Stimulated activated effector memory CD8-positive, alpha-beta T cell treated with anti-CD3 and anti-CD28 coated beads, Interleukin-12 subunit alpha, Interleukin-12 subunit beta, amount 100 ng/mL, for 72 hours (primary cell): ENCODE measurements at regions not wholly inside any gene's neighbourhood (a gene's known extent, or its start where the extent isn't known, plus 50 kb on each side); places are given as distances from the start of the nearest gene placed in this dataset.

Experiments
- ATAC-seq: fragments of 150-1000 bp; cut with Tn5 transposase; 2 replicates; pipeline ENCODE4 v1.10.0; 2021
- DNase-seq, 2 donors: peaks; one replicate each; pipeline ENCODE4 v3.0.0; 2021 to 2022; ENCODE audit warnings: low spot score in 2 of 2
- H3K27ac Mint-ChIP-seq: one replicate; pipeline ENCODE4 v1.8.0; 2022; ENCODE audit warnings: mild to moderate bottlenecking, mixed read lengths
- H3K36me3 Mint-ChIP-seq: one replicate; pipeline ENCODE4 v1.8.0; 2022; ENCODE audit warnings: mild to moderate bottlenecking, mixed read lengths
- H3K4me1 Mint-ChIP-seq: one replicate; pipeline ENCODE4 v1.8.0; 2022; ENCODE audit warnings: mixed read lengths
- H3K4me3 Mint-ChIP-seq: one replicate; pipeline ENCODE4 v1.8.0; 2022; ENCODE audit warnings: mild to moderate bottlenecking, mixed read lengths
- H3K9me3 Mint-ChIP-seq: one replicate; pipeline ENCODE4 v1.8.0; 2022; ENCODE audit warnings: mixed read lengths

DNA sequence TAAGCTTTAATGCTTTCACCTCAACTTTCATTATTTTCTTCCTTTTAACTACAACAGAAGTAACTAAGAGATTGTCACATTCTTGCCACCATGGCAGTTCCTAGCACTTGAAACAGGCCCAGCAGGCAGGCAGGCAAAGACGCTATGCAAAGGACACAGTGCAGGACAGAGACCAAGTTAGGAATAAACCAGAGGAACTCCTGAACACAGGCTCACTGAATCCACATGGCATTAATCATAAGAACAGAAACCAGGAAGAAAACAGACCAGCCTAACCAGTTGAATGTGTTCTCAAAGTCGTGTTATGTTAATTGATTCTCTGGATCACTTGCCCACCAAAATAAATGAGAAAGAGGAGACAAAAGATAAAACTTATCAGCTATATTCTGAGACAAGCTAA lies 397.6 kb downstream of the TBL1XR1 start:
- Mint-ChIP-seq H3K36me3 (no peaks in the 10 kb centered on the region), H3K9me3 (peaks cover 2% of the 10 kb centered on the region), H3K4me1 (no peaks in the 10 kb centered on the region), H3K4me3 (no peak overlapping the region), H3K27ac (no peak overlapping the region)
- ATAC-seq, result no peak
- DNase-seq, result no peak

DNA sequence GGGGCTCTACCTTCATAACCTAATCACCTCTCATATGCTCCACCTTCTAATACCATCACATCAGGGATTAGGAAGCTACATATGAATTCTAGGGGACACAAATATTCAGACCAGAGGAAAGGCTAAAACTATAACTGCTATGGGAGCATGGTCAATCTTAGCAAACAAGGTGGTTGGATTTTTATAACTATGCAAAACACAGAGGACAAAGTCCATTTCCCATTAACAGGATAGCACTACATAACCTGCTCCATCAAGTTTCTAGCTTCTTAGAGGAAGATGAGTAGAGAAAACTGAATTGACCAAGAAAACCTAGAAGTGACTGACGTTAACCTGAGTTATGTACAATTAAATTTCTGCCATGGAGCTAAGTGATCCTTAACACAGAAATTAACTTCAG lies 398.6 kb downstream of the TBL1XR1 start:
- H3K4me1 Mint-ChIP-seq, result no peaks in the 10 kb centered on the region
- H3K27ac Mint-ChIP-seq, result no peak overlapping the region
- ATAC-seq (no peak), DNase-seq (no peak)
- H3K9me3 Mint-ChIP-seq, result peaks cover 2% of the 10 kb centered on the region
- no peaks in the 10 kb centered on the region for H3K36me3 Mint-ChIP-seq
- no peak overlapping the region for H3K4me3 Mint-ChIP-seq

DNA sequence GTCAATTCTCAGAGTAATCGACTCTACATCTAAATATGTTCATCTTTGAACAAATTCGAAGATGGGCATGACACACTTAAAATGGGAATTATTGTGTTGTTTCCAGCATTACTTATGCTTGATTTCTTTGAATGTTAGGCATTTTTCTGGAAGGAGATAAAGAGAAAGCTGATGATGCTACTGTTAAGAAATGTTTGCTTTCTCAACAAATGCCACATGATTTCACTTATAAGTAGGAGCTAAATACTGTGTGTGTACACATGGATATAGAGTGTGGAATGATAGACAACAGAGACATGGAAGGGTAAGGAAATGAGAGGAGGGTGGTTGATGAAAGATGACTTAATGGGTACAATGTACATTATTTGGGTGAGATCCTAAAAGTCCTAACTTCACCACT lies 400.9 kb downstream of the TBL1XR1 start:
- no peak overlapping the region for H3K27ac Mint-ChIP-seq
- H3K36me3 Mint-ChIP-seq, result no peaks in the 10 kb centered on the region
- H3K9me3 Mint-ChIP-seq, result peaks cover 2% of the 10 kb centered on the region
- H3K4me1 Mint-ChIP-seq, result no peaks in the 10 kb centered on the region
- no peak for DNase-seq
- ATAC-seq, result no peak
- no peak overlapping the region for H3K4me3 Mint-ChIP-seq

DNA sequence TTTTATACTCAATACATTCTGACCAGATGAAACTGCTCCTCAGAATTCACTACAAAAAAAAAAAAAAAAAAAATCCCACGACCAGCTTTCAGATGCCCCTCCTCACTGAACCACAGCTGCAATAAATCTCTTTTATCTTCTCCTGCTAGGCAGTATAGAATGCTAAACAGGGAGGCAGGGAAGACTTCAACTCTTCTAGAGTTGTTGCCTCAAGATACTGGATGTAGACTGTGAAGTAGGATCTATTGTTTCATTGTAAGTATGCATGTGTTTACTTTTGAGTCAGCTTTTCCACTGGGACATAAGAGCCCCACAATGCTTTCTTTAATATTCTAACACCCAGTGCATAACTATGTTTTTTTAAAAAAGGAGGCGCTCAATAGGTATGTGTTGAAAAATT lies 401.4 kb downstream of the TBL1XR1 start:
- Mint-ChIP-seq H3K4me3 (no peak overlapping the region), H3K9me3 (peaks cover 4% of the 10 kb centered on the region), H3K4me1 (no peaks in the 10 kb centered on the region), H3K36me3 (no peaks in the 10 kb centered on the region), H3K27ac (no peak overlapping the region)
- ATAC-seq (no peak), DNase-seq (no peak)

DNA sequence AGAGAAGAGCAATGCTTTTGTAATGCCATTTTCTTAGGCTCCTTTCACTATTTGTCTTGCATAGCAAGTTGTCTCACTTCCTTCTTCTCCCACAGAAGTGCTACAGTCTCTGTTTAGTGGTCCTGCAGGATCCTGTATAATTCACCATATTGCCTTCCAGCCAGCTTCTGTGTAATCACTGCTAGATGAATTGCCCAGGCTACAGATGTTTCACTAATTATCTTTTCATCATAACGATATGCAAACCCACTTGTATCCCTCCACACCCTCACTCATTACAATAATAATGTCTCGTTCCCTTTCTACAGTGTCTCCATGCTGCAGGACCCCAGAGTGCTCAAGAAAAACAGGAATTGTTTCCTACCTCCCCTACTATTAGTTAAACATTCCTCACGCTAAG lies 402.9 kb downstream of the TBL1XR1 start:
- Mint-ChIP-seq H3K36me3 (no peaks in the 10 kb centered on the region), H3K27ac (no peak overlapping the region), H3K4me1 (no peaks in the 10 kb centered on the region), H3K9me3 (peaks cover 2% of the 10 kb centered on the region), H3K4me3 (no peak overlapping the region)
- no peak for DNase-seq
- ATAC-seq, result no peak

DNA sequence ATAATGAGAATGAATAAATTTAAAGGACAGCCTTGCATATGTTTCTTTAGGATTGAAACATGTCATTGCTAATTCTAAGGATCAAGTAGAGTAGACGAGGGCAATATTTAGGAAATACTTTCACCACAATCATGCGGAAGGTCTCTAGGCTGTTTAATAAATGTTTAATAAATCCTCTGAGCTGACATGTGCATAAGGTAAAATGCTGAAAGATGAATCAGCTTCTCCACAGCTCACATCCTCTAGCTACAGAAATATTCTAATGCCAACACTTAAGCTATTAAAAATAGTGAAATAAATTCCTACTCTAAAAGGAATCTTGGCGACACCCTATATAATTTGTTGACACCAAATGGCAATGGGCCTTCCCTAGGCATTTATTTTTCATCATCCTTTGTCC lies 407.3 kb downstream of the TBL1XR1 start:
- ATAC-seq (no peak), DNase-seq (no peak)
- H3K4me1 Mint-ChIP-seq, result no peaks in the 10 kb centered on the region
- H3K9me3 Mint-ChIP-seq, result peaks cover 2% of the 10 kb centered on the region
- no peaks in the 10 kb centered on the region for H3K36me3 Mint-ChIP-seq
- no peak overlapping the region for H3K27ac Mint-ChIP-seq
- H3K4me3 Mint-ChIP-seq, result no peak overlapping the region

DNA sequence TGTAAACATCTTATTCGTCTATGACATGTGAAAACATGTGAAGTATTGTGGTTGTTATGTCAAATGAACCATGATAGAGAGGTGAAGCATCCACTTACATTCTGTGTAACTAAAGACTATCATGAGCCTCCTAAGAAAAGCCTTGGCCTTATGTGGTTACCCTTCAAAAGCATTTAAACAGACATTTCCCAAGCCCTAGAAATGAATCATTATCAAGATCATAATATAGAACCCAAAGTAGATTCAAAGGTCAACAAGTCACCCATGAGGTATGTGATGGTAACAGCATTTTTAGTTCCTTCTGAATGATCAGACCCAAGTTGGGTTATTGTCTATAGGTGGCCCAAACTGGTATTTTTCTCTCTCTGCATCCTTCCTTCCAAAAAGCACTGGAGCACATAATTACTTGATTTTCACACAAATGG lies 408.0 kb downstream of the TBL1XR1 start:
- Mint-ChIP-seq H3K4me1 (no peaks in the 10 kb centered on the region), H3K9me3 (peaks cover 2% of the 10 kb centered on the region), H3K27ac (no peak overlapping the region), H3K4me3 (no peak overlapping the region), H3K36me3 (no peaks in the 10 kb centered on the region)
- no peak for ATAC-seq
- no peak for DNase-seq

DNA sequence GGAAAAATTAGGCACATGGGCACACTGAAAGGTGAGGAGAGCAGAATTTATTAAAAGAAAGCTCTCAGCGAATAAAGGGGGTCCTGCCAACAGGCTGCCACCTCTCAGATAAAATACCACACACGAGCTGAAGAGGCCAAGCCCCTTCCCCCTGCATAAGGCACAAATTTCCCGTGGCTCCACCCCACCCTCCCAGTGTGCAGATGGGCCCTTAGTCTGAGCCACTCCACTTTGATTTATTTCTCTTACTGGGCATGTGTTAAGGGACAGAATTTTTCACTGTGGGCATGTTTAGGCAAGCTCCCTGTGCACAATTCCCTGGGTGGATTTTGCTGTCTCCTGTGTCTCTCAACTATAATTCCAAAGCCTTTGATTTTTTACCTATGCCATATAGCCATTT lies 409.8 kb downstream of the TBL1XR1 start:
- DNase-seq (no peak), ATAC-seq (no peak)
- H3K27ac Mint-ChIP-seq, result no peak overlapping the region
- H3K4me1 Mint-ChIP-seq, result no peaks in the 10 kb centered on the region
- peaks cover 2% of the 10 kb centered on the region for H3K9me3 Mint-ChIP-seq
- H3K4me3 Mint-ChIP-seq, result no peak overlapping the region
- no peaks in the 10 kb centered on the region for H3K36me3 Mint-ChIP-seq

DNA sequence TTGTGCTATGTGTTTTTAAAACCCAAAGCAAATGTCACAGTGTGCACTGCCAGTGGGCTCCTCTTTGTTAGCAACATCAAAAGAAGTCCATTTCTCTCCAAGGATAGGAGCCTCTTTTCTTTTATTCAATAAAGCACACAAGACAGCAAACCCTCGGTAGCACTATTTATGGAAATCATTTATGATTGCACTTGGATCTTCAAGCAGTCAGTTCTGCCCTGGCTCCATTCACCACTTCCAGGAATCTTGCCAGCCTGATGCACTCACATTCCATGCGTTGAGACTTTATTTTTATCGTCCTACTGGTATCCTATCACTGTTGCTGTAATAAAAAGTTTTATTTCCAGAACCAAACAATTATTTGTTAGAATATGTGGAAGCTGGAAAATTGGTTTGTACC lies 412.1 kb downstream of the TBL1XR1 start:
- Mint-ChIP-seq H3K27ac (no peak overlapping the region), H3K36me3 (no peaks in the 10 kb centered on the region), H3K4me3 (no peak overlapping the region), H3K4me1 (no peaks in the 10 kb centered on the region), H3K9me3 (no peaks in the 10 kb centered on the region)
- DNase-seq, result no peak
- ATAC-seq, result no peak

DNA sequence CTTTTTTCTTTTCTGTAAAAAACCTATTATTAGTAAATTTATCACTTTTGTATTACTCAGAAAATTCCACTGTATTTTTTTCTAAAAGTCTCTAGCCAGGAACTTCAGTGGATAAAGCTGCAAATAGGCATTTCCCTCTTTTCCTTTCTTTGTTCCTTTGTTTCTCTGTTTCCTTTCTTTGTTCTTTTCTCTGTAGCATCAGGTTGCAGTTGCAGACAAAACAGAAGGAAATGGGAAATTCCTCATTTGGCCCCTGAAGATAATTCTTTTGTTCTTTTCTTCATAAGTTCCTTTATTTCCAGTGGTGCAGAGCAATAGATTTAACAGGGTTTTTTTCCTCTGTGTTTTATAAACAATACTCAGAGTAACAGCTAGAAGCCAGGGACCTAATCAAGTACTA lies 416.5 kb downstream of the TBL1XR1 start:
- Mint-ChIP-seq H3K36me3 (no peaks in the 10 kb centered on the region), H3K27ac (no peak overlapping the region), H3K4me1 (no peaks in the 10 kb centered on the region), H3K4me3 (no peak overlapping the region), H3K9me3 (no peaks in the 10 kb centered on the region)
- ATAC-seq, result no peak
- DNase-seq, result no peak

DNA sequence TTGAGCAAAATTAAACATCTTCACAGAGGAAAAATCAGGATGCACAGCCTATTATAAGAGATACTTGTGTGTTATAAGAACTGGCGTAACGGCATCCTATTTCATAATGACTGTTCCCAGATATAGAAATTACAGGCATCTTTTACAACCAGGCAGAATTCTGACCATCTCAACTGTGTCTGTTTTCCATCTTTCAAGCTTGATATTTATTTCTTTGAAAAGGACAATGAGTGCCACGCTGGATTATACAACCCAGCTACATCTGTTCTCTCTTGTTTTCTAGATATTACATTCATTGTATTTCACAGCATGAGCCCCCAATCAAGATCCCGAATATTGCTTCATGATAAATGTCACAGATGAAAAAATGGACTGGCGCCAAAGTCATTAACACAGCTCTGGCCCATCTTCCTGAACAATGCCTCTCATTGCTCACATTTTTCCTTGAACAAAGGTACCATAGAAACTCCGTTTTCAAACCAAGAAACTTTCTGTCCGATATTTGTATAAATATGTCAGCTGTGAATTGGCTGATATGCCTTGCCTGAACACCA lies 420.6 kb downstream of the TBL1XR1 start:
- H3K4me1 Mint-ChIP-seq, result no peaks in the 10 kb centered on the region
- ATAC-seq (no peak), DNase-seq (no peak)
- H3K9me3 Mint-ChIP-seq, result peaks cover 10% of the 10 kb centered on the region
- no peak overlapping the region for H3K27ac Mint-ChIP-seq
- no peaks in the 10 kb centered on the region for H3K36me3 Mint-ChIP-seq
- no peak overlapping the region for H3K4me3 Mint-ChIP-seq

DNA sequence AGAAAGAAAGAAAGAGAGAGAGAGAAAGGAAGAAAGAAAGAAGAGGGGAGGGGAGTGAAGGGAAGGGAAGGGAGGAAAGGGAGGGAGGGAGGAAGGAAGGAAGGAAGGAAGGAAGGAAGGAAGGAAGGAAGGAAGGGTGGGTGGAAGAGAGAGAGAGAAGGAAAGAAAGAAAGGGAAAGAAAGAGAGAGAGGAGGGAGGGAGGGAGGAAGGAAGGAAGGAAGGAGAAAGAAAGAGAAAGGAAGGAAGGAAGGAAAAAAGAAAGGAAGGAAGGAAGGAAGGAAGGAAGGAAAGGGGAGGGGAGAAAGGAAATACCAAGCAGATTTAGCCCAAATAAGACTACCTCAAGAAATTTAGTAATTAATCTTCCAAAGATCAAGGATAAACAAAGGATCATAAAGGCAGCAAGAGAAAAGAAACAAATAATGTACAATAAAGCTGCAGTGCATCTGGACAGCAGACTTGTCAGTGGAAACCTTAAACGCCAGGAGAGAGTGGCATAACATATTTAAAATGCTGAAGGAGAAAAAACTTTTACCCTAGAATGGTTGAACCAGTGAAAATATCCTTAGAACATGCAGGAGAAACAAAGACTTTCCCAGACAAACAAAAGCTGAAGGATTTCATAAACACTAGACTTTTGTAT lies 427.6 kb downstream of the TBL1XR1 start:
- Mint-ChIP-seq H3K36me3 (no peaks in the 10 kb centered on the region), H3K4me3 (no peak overlapping the region), H3K27ac (no peak overlapping the region), H3K4me1 (no peaks in the 10 kb centered on the region), H3K9me3 (peaks cover 18% of the 10 kb centered on the region)
- DNase-seq (no peak), ATAC-seq (no peak)

DNA sequence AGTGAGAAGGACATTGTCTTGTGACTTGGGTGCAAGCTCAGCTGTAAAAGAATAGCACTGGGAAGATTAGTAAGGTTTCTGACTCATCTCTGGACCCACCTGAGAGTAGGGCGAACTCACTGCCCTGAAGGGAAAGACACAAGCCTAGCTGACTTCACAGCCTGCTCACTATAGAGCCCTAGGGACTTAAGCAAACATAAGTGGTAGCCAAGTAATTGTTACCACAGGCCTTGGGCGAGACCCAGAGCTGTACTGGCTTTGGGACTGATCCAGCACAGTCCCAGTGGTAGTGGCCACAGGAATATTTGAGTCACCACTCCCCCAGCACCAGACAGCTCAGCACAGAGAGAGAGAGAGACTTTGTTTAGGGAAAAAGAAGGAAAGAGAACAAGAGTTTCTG lies 429.9 kb downstream of the TBL1XR1 start:
- ATAC-seq (no peak), DNase-seq (no peak)
- Mint-ChIP-seq H3K36me3 (no peaks in the 10 kb centered on the region), H3K27ac (no peak overlapping the region), H3K4me3 (no peak overlapping the region), H3K4me1 (no peaks in the 10 kb centered on the region), H3K9me3 (peaks cover 10% of the 10 kb centered on the region)

DNA sequence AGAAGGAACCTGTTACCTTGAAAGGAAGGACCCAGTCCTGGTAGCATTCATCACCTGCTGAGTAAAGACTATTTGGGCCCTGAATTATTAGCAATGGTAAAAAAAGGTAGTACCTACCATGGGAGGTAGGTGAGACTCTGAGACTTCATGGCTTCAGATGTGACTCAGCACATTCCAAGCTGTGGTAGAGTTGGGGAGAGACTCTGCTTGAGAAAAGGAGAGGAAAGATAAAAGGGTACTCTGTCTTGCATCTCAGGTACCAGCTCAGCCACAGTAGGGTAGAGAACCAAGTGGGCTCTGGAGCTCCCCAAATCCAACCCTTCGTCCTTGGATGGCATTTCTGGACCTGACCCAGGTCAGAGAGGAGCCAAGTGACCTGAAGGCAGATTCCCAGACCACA lies 430.4 kb downstream of the TBL1XR1 start:
- ATAC-seq, result no peak
- peaks cover 10% of the 10 kb centered on the region for H3K9me3 Mint-ChIP-seq
- no peaks in the 10 kb centered on the region for H3K4me1 Mint-ChIP-seq
- H3K4me3 Mint-ChIP-seq, result no peak overlapping the region
- no peak for DNase-seq
- H3K36me3 Mint-ChIP-seq, result no peaks in the 10 kb centered on the region
- H3K27ac Mint-ChIP-seq, result no peak overlapping the region

DNA sequence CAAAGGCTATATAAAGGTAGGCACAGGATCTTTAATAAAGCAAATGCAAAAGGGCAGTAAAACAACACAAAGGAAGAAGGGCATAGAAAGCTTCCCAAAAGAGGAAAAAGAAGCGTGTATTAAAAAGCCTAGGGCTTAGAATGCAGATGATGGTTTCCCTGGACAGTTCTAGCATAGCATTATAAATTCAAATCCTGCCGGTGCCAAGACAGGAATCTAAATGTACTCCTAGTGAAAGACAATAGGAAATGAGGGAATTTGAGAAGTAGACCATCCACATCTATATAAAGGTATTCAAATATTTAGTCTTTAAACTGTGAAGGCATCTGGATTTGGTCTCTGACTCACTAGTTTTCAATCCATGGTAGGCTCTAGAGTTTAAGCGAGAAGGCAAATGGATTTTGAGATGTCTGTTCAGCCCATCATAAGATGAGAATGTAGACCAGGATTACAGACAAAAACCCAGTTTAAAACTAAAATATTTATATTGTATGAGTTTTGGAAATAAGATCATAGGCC lies 431.8 kb downstream of the TBL1XR1 start:
- Mint-ChIP-seq H3K4me1 (no peaks in the 10 kb centered on the region), H3K9me3 (peaks cover 10% of the 10 kb centered on the region), H3K4me3 (no peak overlapping the region), H3K27ac (no peak overlapping the region), H3K36me3 (no peaks in the 10 kb centered on the region)
- DNase-seq (no peak), ATAC-seq (no peak)

DNA sequence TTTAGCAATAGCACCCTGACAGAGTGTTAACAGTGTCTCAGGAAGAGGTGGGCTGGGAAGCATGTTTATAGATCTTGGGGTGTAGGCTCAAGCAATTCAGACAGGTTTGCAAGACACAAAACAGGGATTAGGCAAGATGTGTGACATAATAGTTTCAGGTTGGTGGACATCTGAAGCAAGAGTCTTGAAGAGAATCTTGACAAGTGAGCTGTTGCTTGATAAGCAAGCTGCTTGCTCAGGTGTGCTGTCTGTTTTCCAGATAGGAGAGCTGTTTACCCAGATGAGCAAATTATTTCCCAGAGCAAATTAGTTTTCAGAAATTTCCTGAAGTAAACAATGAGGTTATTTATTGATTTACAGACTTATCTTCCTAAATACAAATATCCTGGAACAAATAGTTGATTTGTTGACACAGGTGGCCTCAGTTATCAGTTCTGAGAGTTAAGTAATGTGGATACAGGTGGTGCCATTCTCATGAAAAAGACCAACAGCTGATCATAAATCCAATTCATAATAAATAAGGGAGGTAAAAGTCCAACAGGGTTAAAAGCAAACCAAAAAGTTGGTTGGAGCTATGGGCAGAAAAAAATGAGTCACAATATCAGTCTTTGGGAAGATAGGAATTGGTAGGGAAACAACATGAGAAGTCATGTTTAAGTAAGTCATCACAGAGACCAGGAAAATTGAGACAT lies 437.3 kb downstream of the TBL1XR1 start:
- Mint-ChIP-seq H3K4me1 (no peaks in the 10 kb centered on the region), H3K27ac (no peak overlapping the region), H3K36me3 (no peaks in the 10 kb centered on the region), H3K4me3 (no peak overlapping the region), H3K9me3 (no peaks in the 10 kb centered on the region)
- no peak for ATAC-seq
- DNase-seq, result no peak
